PFSK-1 (cell line): ENCODE measurements at regions not wholly inside any gene's neighbourhood (a gene's known extent, or its start where the extent isn't known, plus 50 kb on each side); places are given as distances from the start of the nearest gene placed in this dataset.

Experiments
- FOXP2 ChIP-seq: optimal IDR thresholded peaks from 2 replicates; pipeline ENCODE3; 2011; ENCODE audit warnings: borderline replicate concordance, control low read depth, inconsistent platforms; ENCODE audit not compliant: insufficient read depth; ENCODE audit errors: extremely low read length, extremely low read depth
- POLR2AphosphoS5 ChIP-seq: IDR thresholded peaks from 2 replicates; pipeline ENCODE4 v1.6.1; 2012; ENCODE audit warnings: low read depth, mild to moderate bottlenecking, control low read depth, low read length, moderate library complexity
- SIN3A ChIP-seq: IDR thresholded peaks from 2 replicates; pipeline ENCODE4 v1.6.1; 2012; ENCODE audit warnings: mild to moderate bottlenecking, low read length, moderate library complexity, borderline replicate concordance; ENCODE audit not compliant: insufficient read depth
- TAF1 ChIP-seq: IDR thresholded peaks from 2 replicates; pipeline ENCODE4 v1.6.1; 2012; ENCODE audit warnings: low read length, control low read depth, borderline replicate concordance; ENCODE audit not compliant: insufficient read depth
- TF ChIP-seq, protein P1 (sequence below), 2 experiments: IDR thresholded peaks; 2 replicates each; pipeline versions ENCODE4 v1.6.1 to v1.8.0; 2011 to 2012; ENCODE audit warnings: low read depth in 2 of 2, low read length in 2 of 2, control low read depth in 1 of 2, inconsistent platforms in 1 of 2, mild to moderate bottlenecking in 1 of 2, moderate library complexity in 1 of 2; ENCODE audit not compliant: insufficient read depth in 1 of 2

DNA sequence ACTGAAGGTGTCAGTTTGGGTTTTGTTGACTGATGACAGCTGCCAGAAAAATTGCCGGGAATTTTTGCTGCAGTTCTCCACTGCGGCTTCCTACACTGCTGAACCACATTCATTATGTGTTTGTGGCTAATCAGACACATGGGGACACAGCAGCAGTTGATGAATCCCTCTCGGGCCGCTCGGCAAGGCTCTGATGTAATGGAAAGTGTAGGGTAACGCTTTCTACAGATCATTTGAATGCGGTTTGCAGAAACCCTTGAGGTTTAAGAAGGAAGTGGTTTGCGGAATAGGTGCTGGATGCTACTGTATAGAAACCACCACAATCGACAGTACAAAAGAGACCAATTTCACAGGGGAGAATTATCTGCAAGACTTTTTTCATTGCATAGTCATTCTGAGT is 138.7 kb upstream of the SASH1 start:
- TF ChIP-seq FOXP2 = no peak
- TF ChIP-seq, protein P1, sequence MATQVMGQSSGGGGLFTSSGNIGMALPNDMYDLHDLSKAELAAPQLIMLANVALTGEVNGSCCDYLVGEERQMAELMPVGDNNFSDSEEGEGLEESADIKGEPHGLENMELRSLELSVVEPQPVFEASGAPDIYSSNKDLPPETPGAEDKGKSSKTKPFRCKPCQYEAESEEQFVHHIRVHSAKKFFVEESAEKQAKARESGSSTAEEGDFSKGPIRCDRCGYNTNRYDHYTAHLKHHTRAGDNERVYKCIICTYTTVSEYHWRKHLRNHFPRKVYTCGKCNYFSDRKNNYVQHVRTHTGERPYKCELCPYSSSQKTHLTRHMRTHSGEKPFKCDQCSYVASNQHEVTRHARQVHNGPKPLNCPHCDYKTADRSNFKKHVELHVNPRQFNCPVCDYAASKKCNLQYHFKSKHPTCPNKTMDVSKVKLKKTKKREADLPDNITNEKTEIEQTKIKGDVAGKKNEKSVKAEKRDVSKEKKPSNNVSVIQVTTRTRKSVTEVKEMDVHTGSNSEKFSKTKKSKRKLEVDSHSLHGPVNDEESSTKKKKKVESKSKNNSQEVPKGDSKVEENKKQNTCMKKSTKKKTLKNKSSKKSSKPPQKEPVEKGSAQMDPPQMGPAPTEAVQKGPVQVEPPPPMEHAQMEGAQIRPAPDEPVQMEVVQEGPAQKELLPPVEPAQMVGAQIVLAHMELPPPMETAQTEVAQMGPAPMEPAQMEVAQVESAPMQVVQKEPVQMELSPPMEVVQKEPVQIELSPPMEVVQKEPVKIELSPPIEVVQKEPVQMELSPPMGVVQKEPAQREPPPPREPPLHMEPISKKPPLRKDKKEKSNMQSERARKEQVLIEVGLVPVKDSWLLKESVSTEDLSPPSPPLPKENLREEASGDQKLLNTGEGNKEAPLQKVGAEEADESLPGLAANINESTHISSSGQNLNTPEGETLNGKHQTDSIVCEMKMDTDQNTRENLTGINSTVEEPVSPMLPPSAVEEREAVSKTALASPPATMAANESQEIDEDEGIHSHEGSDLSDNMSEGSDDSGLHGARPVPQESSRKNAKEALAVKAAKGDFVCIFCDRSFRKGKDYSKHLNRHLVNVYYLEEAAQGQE (IDR thresholded peaks at IDR 0.05; ENCODE audit: insufficient read depth in 1 of 2, low read depth in 2 of 2, low read length in 2 of 2) = no peak
- no peak for TF ChIP-seq TAF1
- TF ChIP-seq POLR2AphosphoS5 = no peak
- no peak for TF ChIP-seq SIN3A

DNA sequence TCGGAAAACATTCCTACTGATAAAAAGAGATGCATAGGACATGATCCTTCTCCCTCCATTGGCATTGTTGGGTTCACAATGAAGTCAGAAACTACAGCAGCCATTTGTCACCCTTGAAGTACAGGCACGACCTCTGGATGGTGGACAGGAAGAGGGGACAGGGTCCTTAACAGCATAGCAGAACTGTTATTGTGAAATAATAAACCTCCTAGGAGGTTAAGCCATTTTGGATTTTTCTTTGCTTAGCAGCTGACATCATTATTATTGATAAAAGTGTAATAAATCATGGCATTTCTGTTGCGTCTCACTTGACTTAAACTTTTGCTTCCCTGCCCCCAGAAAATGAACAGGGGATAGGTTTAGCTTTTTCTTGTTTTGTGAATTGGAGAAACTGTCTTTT is 134.3 kb upstream of the SASH1 start:
- TF ChIP-seq TAF1 (no peak), SIN3A (no peak), POLR2AphosphoS5 (no peak), FOXP2 (no peak)
- TF ChIP-seq, protein P1 (IDR thresholded peaks at IDR 0.05; ENCODE audit: insufficient read depth in 1 of 2, low read depth in 2 of 2, low read length in 2 of 2) = no peak

DNA sequence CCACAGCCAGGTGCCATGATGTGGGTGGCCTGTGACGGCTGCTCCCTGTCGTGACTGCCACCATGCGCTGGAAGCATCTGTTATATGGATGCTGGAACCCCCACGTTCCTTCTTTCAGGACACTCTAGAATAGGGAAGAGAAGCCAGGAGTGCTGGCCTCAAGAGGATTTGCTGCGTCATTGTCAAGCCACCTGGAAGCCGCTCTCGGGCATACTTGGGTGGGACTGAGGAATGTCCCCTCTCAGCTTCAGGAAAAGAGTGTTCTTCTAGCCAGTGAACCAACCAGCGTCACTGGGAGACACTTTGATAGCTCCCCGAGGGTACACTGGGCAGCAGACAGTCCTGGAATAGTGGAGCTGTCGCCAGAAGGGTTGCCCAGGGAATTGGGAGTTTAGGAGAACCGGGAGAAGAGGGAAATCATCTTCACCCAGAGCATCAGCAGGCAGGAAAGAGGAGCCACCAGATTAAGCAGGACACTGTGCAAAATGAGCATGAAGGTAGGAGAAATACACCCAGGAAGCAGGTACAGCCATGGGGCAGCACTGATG is 130.8 kb upstream of the SASH1 start:
- TF ChIP-seq, protein P1 (IDR thresholded peaks at IDR 0.05; ENCODE audit: insufficient read depth in 1 of 2, low read depth in 2 of 2, low read length in 2 of 2) = no peak
- TF ChIP-seq FOXP2 (no peak), TAF1 (no peak), SIN3A (no peak), POLR2AphosphoS5 (no peak)

DNA sequence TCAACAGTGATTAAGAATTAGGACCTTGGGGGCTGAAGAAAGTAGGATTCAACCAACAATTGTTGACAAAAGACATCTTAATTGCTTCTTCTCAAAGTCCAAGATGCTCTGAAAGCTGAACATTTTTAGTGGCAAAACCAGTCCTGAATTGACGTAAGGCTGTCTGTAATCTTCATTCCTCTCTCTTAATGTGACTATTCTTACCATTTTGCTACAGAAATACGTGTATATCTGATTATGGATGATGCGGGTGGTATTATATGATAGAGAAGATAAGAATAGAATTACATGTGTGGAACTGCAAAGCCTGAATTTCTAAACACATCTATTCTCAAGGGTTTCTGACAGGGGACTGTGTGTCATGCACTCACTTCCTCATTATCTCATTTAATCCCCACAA is 130.3 kb upstream of the SASH1 start:
- no peak for TF ChIP-seq POLR2AphosphoS5
- no peak for TF ChIP-seq TAF1
- TF ChIP-seq SIN3A = no peak
- no peak for TF ChIP-seq FOXP2
- TF ChIP-seq, protein P1 (IDR thresholded peaks at IDR 0.05; ENCODE audit: insufficient read depth in 1 of 2, low read depth in 2 of 2, low read length in 2 of 2) = no peak

DNA sequence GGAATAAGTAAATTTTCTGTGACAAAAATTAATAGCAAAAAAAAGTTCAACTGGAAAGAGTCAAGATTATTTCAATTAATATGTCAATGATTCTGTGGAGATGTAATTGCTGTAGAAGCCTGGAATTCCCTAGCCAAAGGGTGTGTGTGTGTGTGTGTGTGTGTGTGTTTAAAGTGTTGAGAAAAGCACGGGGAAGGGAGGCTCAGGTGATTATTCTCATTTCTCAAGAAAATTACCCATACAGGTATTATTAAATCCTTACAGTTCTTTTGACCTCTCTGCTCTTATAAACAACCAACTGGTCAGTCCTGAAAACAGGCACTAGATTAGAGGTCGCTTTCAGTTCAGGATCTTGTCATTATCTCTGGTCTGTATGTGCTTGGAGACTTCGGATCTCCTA is 129.3 kb upstream of the SASH1 start:
- TF ChIP-seq FOXP2 (no peak), POLR2AphosphoS5 (no peak), TAF1 (no peak), SIN3A (no peak)
- TF ChIP-seq, protein P1 (IDR thresholded peaks at IDR 0.05; ENCODE audit: insufficient read depth in 1 of 2, low read depth in 2 of 2, low read length in 2 of 2) = no peak
